Esophagus (tissue), 2 donors: ENCODE measurements at regions not wholly inside any gene's neighbourhood (a gene's known extent, or its start where the extent isn't known, plus 50 kb on each side); places are given as distances from the start of the nearest gene placed in this dataset.

ENCODE experiments used
- H3K27ac ChIP-seq, 2 donors: one replicate each; pipeline ENCODE4 v1.5.1; 2013; ENCODE audit warnings: low read depth in 2 of 2, mild to moderate bottlenecking in 2 of 2, inconsistent platforms in 1 of 2, low read length in 1 of 2, moderate library complexity in 1 of 2
- H3K27me3 ChIP-seq, 2 donors: one replicate each; pipeline ENCODE4 v1.6.1; 2013; ENCODE audit warnings: low read length in 2 of 2, control low read depth in 1 of 2, mild to moderate bottlenecking in 1 of 2; ENCODE audit not compliant: insufficient read depth in 2 of 2, control insufficient read depth in 1 of 2
- H3K36me3 ChIP-seq, 2 donors: one replicate each; pipeline ENCODE4 v1.6.1; 2013; ENCODE audit warnings: low read length in 1 of 2; ENCODE audit not compliant: control insufficient read depth in 2 of 2, insufficient read depth in 2 of 2
- H3K4me1 ChIP-seq, 2 donors: one replicate each; pipeline ENCODE4 v1.6.1; 2013; ENCODE audit warnings: low read length in 1 of 2; ENCODE audit not compliant: control insufficient read depth in 2 of 2, insufficient read depth in 2 of 2
- H3K4me3 ChIP-seq, 2 donors: one replicate each; pipeline ENCODE4 v1.5.1; 2013; ENCODE audit warnings: low read length in 2 of 2, mild to moderate bottlenecking in 2 of 2, low read depth in 1 of 2, moderate library complexity in 1 of 2
- H3K9me3 ChIP-seq, 2 donors: one replicate each; pipeline ENCODE4 v1.6.1; 2013; ENCODE audit warnings: mild to moderate bottlenecking in 2 of 2, low read depth in 1 of 2, low read length in 1 of 2, moderate library complexity in 1 of 2; ENCODE audit not compliant: control insufficient read depth in 2 of 2, insufficient read depth in 1 of 2
- WGBS, 2 donors: extraction: QIAGEN DNeasy Blood & Tissue Kit; methylation state at CpG; one replicate each; pipeline ENCODE4 v1.1.7; 2013; 5-methylcytosine and 5-hydroxymethylcytosine counted together
- donor health status: healthy with polysubstance abuse.
- donor health status: Bipolar disorder and iron deficiency.

- Histone ChIP-seq H3K4me1 (no peaks in the 10 kb centered on the region), H3K4me3 (no peak overlapping the region), H3K9me3 (peaks cover 0 to 3% of the 10 kb centered on the region in 2 donors), H3K27me3 (no peaks in the 10 kb centered on the region), H3K36me3 (no peaks in the 10 kb centered on the region), H3K27ac (no peak overlapping the region)
- 53 to 59% methylated on average over 5 of the region's 5 CpGs for WGBS, 2 donors
Observed at GRCh38 chr2:14240868-14241267, 391.6 kb upstream of the LRATD1 start.

GRCh38 chr2:14245901-14246300 is 386.6 kb upstream of the LRATD1 start:
- no peaks in the 10 kb centered on the region for H3K4me1 ChIP-seq
- H3K36me3 ChIP-seq, result no peaks in the 10 kb centered on the region
- H3K27ac ChIP-seq, result no peak overlapping the region
- no peaks in the 10 kb centered on the region for H3K27me3 ChIP-seq
- H3K4me3 ChIP-seq, result no peak overlapping the region
- H3K9me3 ChIP-seq, result peaks cover 0 to 3% of the 10 kb centered on the region in 2 donors

- H3K9me3 ChIP-seq, result peaks cover 0 to 4% of the 10 kb centered on the region in 2 donors
- no peaks in the 10 kb centered on the region for H3K4me1 ChIP-seq
- WGBS, 2 donors, result 93 to 94% methylated on average over 18 of the region's 18 CpGs
- no peaks in the 10 kb centered on the region for H3K36me3 ChIP-seq
- no peak overlapping the region for H3K4me3 ChIP-seq
- H3K27me3 ChIP-seq, result no peaks in the 10 kb centered on the region
- H3K27ac ChIP-seq, result no peak overlapping the region
Observed at GRCh38 chr2:14255135-14255820, 377.2 kb upstream of the LRATD1 start.

GRCh38 chr2:14256890-14257289 is 375.6 kb upstream of the LRATD1 start:
- no peak overlapping the region for H3K4me3 ChIP-seq
- no peaks in the 10 kb centered on the region for H3K4me1 ChIP-seq
- H3K27me3 ChIP-seq, result no peaks in the 10 kb centered on the region
- no peak overlapping the region for H3K27ac ChIP-seq
- no peaks in the 10 kb centered on the region for H3K36me3 ChIP-seq
- WGBS, 2 donors, result 64 to 72% methylated on average over 5 of the region's 5 CpGs
- peaks cover 0 to 4% of the 10 kb centered on the region in 2 donors for H3K9me3 ChIP-seq

- Histone ChIP-seq H3K36me3 (no peaks in the 10 kb centered on the region), H3K4me3 (no peak overlapping the region), H3K27ac (no peak overlapping the region), H3K27me3 (no peaks in the 10 kb centered on the region), H3K9me3 (peaks cover 0 to 4% of the 10 kb centered on the region in 2 donors), H3K4me1 (no peaks in the 10 kb centered on the region)
Observed at GRCh38 chr2:14257801-14258507, 374.6 kb upstream of the LRATD1 start.

GRCh38 chr2:14261771-14262170 is 370.7 kb upstream of the LRATD1 start:
- H3K4me3 ChIP-seq, result no peak overlapping the region
- no peaks in the 10 kb centered on the region for H3K9me3 ChIP-seq
- no peak overlapping the region for H3K27ac ChIP-seq
- H3K4me1 ChIP-seq, result no peaks in the 10 kb centered on the region
- H3K27me3 ChIP-seq, result no peaks in the 10 kb centered on the region
- H3K36me3 ChIP-seq, result no peaks in the 10 kb centered on the region

GRCh38 chr2:14263053-14263452 is 369.5 kb upstream of the LRATD1 start:
- no peaks in the 10 kb centered on the region for H3K9me3 ChIP-seq
- no peak overlapping the region for H3K4me3 ChIP-seq
- H3K27ac ChIP-seq, result no peak overlapping the region
- H3K27me3 ChIP-seq, result no peaks in the 10 kb centered on the region
- no peaks in the 10 kb centered on the region for H3K4me1 ChIP-seq
- H3K36me3 ChIP-seq, result no peaks in the 10 kb centered on the region

- Histone ChIP-seq H3K27ac (no peak overlapping the region), H3K4me1 (no peaks in the 10 kb centered on the region), H3K9me3 (no peaks in the 10 kb centered on the region), H3K27me3 (no peaks in the 10 kb centered on the region), H3K4me3 (no peak overlapping the region), H3K36me3 (no peaks in the 10 kb centered on the region)
- WGBS, 2 donors, result 81 to 87% methylated on average over 5 of the region's 5 CpGs
Observed at GRCh38 chr2:14270036-14270582, 362.4 kb upstream of the LRATD1 start.

- 59 to 75% methylated on average over 4 of the region's 4 CpGs for WGBS, 2 donors
- Histone ChIP-seq H3K4me1 (no peaks in the 10 kb centered on the region), H3K27ac (no peak overlapping the region), H3K27me3 (no peaks in the 10 kb centered on the region), H3K4me3 (no peak overlapping the region), H3K9me3 (no peaks in the 10 kb centered on the region), H3K36me3 (no peaks in the 10 kb centered on the region)
Observed at GRCh38 chr2:14272396-14273075, 360.0 kb upstream of the LRATD1 start.
